H9 (cell line): ENCODE measurements at regions not wholly inside any gene's neighbourhood (a gene's known extent, or its start where the extent isn't known, plus 50 kb on each side); places are given as distances from the start of the nearest gene placed in this dataset.

Experiments used
- DNase-seq: peaks from one replicate; pipeline ENCODE4 v3.0.0-alpha.2; 2017
- H2AFZ ChIP-seq: one replicate; pipeline ENCODE4 v1.6.1; 2013; ENCODE audit warnings: mild to moderate bottlenecking, low read length, control low read depth, moderate library complexity
- H2AK5ac ChIP-seq: 2 replicates; pipeline ENCODE4 v1.6.1; 2013; ENCODE audit warnings: low read length, control low read depth, mixed read lengths; ENCODE audit not compliant: insufficient read length
- H2BK120ac ChIP-seq: one replicate; pipeline ENCODE4 v1.6.1; 2013; ENCODE audit warnings: low read depth, mild to moderate bottlenecking, low read length, control low read depth, inconsistent platforms; ENCODE audit not compliant: poor library complexity, severe bottlenecking
- H2BK12ac ChIP-seq: 2 replicates; pipeline ENCODE4 v1.6.1; 2013; ENCODE audit warnings: low read length, control low read depth, mixed read lengths, low read depth; ENCODE audit not compliant: insufficient read length
- H2BK15ac ChIP-seq: 2 replicates; pipeline ENCODE4 v1.6.1; 2013; ENCODE audit warnings: low read depth, low read length, control low read depth
- H2BK20ac ChIP-seq: one replicate; pipeline ENCODE4 v1.6.1; 2013; ENCODE audit warnings: low read depth, mild to moderate bottlenecking, low read length, control low read depth, inconsistent platforms; ENCODE audit not compliant: poor library complexity, severe bottlenecking
- H2BK5ac ChIP-seq: 2 replicates; pipeline ENCODE4 v1.6.1; 2013; ENCODE audit warnings: low read length, control low read depth, mixed read lengths; ENCODE audit not compliant: insufficient read length
- H3K14ac ChIP-seq: 2 replicates; pipeline ENCODE4 v1.6.1; 2013; ENCODE audit warnings: low read length, control low read depth; ENCODE audit not compliant: insufficient read depth
- H3K18ac ChIP-seq: 2 replicates; pipeline ENCODE4 v1.6.1; 2013; ENCODE audit warnings: low read depth, mild to moderate bottlenecking, mixed read lengths, low read length, control low read depth; ENCODE audit not compliant: insufficient read length
- H3K23ac ChIP-seq: 2 replicates; pipeline ENCODE4 v1.6.1; 2013; ENCODE audit warnings: low read length, control low read depth, mixed read lengths, low read depth; ENCODE audit not compliant: insufficient read length
- H3K23me2 ChIP-seq: 2 replicates; pipeline ENCODE4 v1.6.1; 2013; ENCODE audit warnings: low read depth, mild to moderate bottlenecking, mixed read lengths, low read length, control low read depth; ENCODE audit not compliant: insufficient read length, poor library complexity, severe bottlenecking
- H3K27ac ChIP-seq: 2 replicates; pipeline ENCODE4 v1.5.1; 2013; ENCODE audit warnings: low read length, control low read depth, mixed read lengths, low read depth; ENCODE audit not compliant: insufficient read length
- H3K27me3 ChIP-seq: 2 replicates; pipeline ENCODE4 v1.6.1; 2013; ENCODE audit warnings: low read length, control low read depth, inconsistent platforms; ENCODE audit not compliant: insufficient read depth
- H3K4ac ChIP-seq: 2 replicates; pipeline ENCODE4 v1.6.1; 2013; ENCODE audit warnings: low read depth, mild to moderate bottlenecking, control low read depth, inconsistent platforms, low read length, moderate library complexity
- H3K4me1 ChIP-seq: 2 replicates; pipeline ENCODE4 v1.6.1; 2013; ENCODE audit warnings: low read length, control low read depth, inconsistent platforms; ENCODE audit not compliant: insufficient read depth
- H3K4me2 ChIP-seq: 2 replicates; pipeline ENCODE4 v1.6.1; 2013; ENCODE audit warnings: low read length, control low read depth, mixed read lengths; ENCODE audit not compliant: insufficient read length, insufficient read depth
- H3K56ac ChIP-seq: 2 replicates; pipeline ENCODE4 v1.6.1; 2013; ENCODE audit warnings: low read depth, mild to moderate bottlenecking, mixed read lengths, low read length, control low read depth; ENCODE audit not compliant: insufficient read length
- H3K79me1 ChIP-seq: 2 replicates; pipeline ENCODE4 v1.6.1; 2013; ENCODE audit warnings: low read depth, mild to moderate bottlenecking, moderate library complexity, low read length, control low read depth, inconsistent platforms; ENCODE audit not compliant: insufficient read depth, poor library complexity, severe bottlenecking
- H3K79me2 ChIP-seq: 2 replicates; pipeline ENCODE4 v1.6.1; 2013; ENCODE audit warnings: low read length, control low read depth, inconsistent platforms; ENCODE audit not compliant: insufficient read depth
- H3K9ac ChIP-seq: 2 replicates; pipeline ENCODE4 v1.6.1; 2013; ENCODE audit warnings: low read length, control low read depth, mixed read lengths; ENCODE audit not compliant: insufficient read length; ENCODE audit errors: extremely low read depth
- H3K9me3 ChIP-seq: one replicate; pipeline ENCODE4 v1.6.1; 2013; ENCODE audit warnings: low read depth, low read length, inconsistent platforms; ENCODE audit not compliant: control insufficient read depth
- H3T11ph ChIP-seq: one replicate; pipeline ENCODE4 v1.6.1; 2013; ENCODE audit warnings: mild to moderate bottlenecking, low read length, control low read depth, inconsistent platforms
- H4K20me1 ChIP-seq: one replicate; pipeline ENCODE4 v1.6.1; 2013; ENCODE audit not compliant: control insufficient read depth, insufficient read length, insufficient read depth
- H4K5ac ChIP-seq: 2 replicates; pipeline ENCODE4 v1.6.1; 2013; ENCODE audit warnings: low read depth, mild to moderate bottlenecking, mixed read lengths, low read length, control low read depth; ENCODE audit not compliant: insufficient read length
- H4K8ac ChIP-seq: replicated peaks from 2 replicates; pipeline ENCODE4 v1.6.1; 2013; ENCODE audit warnings: low read length, control low read depth, mixed read lengths, low read depth; ENCODE audit not compliant: insufficient read length
- H4K91ac ChIP-seq: 2 replicates; pipeline ENCODE4 v1.6.1; 2013; ENCODE audit warnings: low read depth, mild to moderate bottlenecking, moderate library complexity, mixed read lengths, low read length, control low read depth; ENCODE audit not compliant: insufficient read length
- H3K27ac Mint-ChIP-seq, 3 experiments: 2 replicates in 2 of 3; 3 replicates in 1 of 3; pipeline ENCODE4 v1.8.0; 2020 to 2021; ENCODE audit warnings: mixed read lengths in 3 of 3, mild to moderate bottlenecking in 1 of 3, moderate library complexity in 1 of 3
- H3K27me3 Mint-ChIP-seq: 2 replicates; pipeline ENCODE4 v1.8.0; 2021; ENCODE audit warnings: low read depth, mild to moderate bottlenecking, moderate library complexity, mixed read lengths
- H3K36me3 Mint-ChIP-seq, 3 experiments: 2 replicates in 2 of 3; 3 replicates in 1 of 3; pipeline ENCODE4 v1.8.0; 2020 to 2021; ENCODE audit warnings: low read depth in 3 of 3, mixed read lengths in 3 of 3; ENCODE audit not compliant: insufficient read depth in 1 of 3
- H3K4me1 Mint-ChIP-seq, 2 experiments: 2 replicates each; pipeline ENCODE4 v1.8.0; 2020; ENCODE audit warnings: mixed read lengths in 2 of 2
- H3K4me3 Mint-ChIP-seq, 2 experiments: 2 replicates in 1 of 2; 3 replicates in 1 of 2; pipeline ENCODE4 v1.8.0; 2020 to 2021; ENCODE audit warnings: mild to moderate bottlenecking in 2 of 2, mixed read lengths in 2 of 2, moderate library complexity in 1 of 2
- H3K9me3 Mint-ChIP-seq, 2 experiments: 2 replicates in 1 of 2; 3 replicates in 1 of 2; pipeline ENCODE4 v1.8.0; 2020; ENCODE audit warnings: mild to moderate bottlenecking in 2 of 2, mixed read lengths in 2 of 2, moderate library complexity in 1 of 2
- WGBS: extraction: QIAGEN DNeasy Blood & Tissue Kit; methylation state at CpG from one replicate; pipeline ENCODE4 v1.1.7; 2013; ENCODE audit warnings: missing lambda C conversion rate, low lambda C conversion rate, mixed read lengths; ENCODE audit not compliant: insufficient read length; ENCODE audit errors: extremely low coverage; 5-methylcytosine and 5-hydroxymethylcytosine counted together
- TF ChIP-seq, protein P1 (sequence below): fragments of 200-600 bp; sonication (generic); conservative IDR thresholded peaks from 3 replicates; pipeline ENCODE4 v1.8.0; 2021; ENCODE audit warnings: antibody characterized with exemption, mild to moderate bottlenecking

DNA sequence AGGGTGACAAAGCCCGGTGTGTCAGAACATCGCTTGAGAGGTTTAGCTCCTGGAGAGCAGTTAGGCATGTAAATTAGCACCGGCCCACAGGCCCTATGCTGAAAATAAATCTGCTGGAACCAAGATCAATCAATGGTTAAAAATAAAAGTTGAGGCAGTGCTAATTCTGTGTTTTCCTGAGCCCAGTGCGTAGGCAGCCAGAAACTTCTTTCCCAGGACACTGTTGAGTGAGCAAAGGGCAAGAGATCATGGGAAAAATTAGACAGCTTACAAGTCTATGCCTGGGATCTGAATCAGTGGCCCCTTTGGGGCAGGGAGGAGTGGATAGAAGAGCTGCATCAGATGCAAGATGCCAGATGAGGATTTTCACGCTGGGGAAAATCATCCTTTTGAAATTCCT is 539.2 kb downstream of the BUD13 start:
- Histone ChIP-seq H3K9ac (no peak overlapping the region), H3K9me3 (no peaks in the 10 kb centered on the region), H2AK5ac (no peak overlapping the region), H3K56ac (no peak overlapping the region), H4K20me1 (no peaks in the 10 kb centered on the region), H3K27me3 (no peaks in the 10 kb centered on the region), H3K23me2 (no peaks in the 10 kb centered on the region), H4K5ac (no peak overlapping the region), H3K14ac (no peak overlapping the region), H2BK12ac (no peak overlapping the region), H3K79me1 (no peaks in the 10 kb centered on the region), H2AFZ (no peak overlapping the region), H2BK120ac (no peak overlapping the region), H3K27ac (no peak overlapping the region), H4K8ac (no peak overlapping the region), H2BK5ac (no peak overlapping the region), H3K4me1 (no peaks in the 10 kb centered on the region; the same call in 1 of the 2 replicates), H3K79me2 (no peaks in the 10 kb centered on the region), H3K4ac (no peak overlapping the region), H3T11ph (no peak overlapping the region), H3K23ac (no peak overlapping the region), H2BK20ac (no peak overlapping the region), H3K4me2 (no peak overlapping the region), H4K91ac (no peak overlapping the region), H2BK15ac (no peak overlapping the region), H3K18ac (no peak overlapping the region)
- Mint-ChIP-seq H3K27me3 (peaks cover 12% of the 10 kb centered on the region), H3K4me3 (no peak overlapping the region), H3K9me3 (no peaks in the 10 kb centered on the region), H3K27ac (no peak overlapping the region), H3K4me1 (peaks cover 12 to 18% of the 10 kb centered on the region in 2 experiments; a peak in 3 of 4 replicates), H3K36me3 (peaks cover 0 to 4% (median 0%) of the 10 kb centered on the region in 3 experiments; a peak in 1 of 7 replicates)
- no CpG with 5 or more reads among the region's 5 CpGs for WGBS
- TF ChIP-seq, protein P1, sequence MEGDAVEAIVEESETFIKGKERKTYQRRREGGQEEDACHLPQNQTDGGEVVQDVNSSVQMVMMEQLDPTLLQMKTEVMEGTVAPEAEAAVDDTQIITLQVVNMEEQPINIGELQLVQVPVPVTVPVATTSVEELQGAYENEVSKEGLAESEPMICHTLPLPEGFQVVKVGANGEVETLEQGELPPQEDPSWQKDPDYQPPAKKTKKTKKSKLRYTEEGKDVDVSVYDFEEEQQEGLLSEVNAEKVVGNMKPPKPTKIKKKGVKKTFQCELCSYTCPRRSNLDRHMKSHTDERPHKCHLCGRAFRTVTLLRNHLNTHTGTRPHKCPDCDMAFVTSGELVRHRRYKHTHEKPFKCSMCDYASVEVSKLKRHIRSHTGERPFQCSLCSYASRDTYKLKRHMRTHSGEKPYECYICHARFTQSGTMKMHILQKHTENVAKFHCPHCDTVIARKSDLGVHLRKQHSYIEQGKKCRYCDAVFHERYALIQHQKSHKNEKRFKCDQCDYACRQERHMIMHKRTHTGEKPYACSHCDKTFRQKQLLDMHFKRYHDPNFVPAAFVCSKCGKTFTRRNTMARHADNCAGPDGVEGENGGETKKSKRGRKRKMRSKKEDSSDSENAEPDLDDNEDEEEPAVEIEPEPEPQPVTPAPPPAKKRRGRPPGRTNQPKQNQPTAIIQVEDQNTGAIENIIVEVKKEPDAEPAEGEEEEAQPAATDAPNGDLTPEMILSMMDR, result no peak
- no peak for DNase-seq
